Skeletal muscle satellite cell (primary cell): ENCODE measurements at regions not wholly inside any gene's neighbourhood (a gene's known extent, or its start where the extent isn't known, plus 50 kb on each side); places are given as distances from the start of the nearest gene placed in this dataset.

Source experiments
- H3K27me3 ChIP-seq: 2 replicates; pipeline ENCODE4 v1.7.0; 2013; ENCODE audit warnings: low read length; ENCODE audit not compliant: control insufficient read depth, insufficient read depth
- H3K36me3 ChIP-seq: 2 replicates; pipeline ENCODE4 v1.7.0; 2013; ENCODE audit warnings: mild to moderate bottlenecking, control low read depth, low read length; ENCODE audit not compliant: insufficient read depth
- H3K4me1 ChIP-seq: 2 replicates; pipeline ENCODE4 v1.7.0; 2013; ENCODE audit warnings: low read length; ENCODE audit not compliant: control insufficient read depth, insufficient read depth
- H3K4me2 ChIP-seq: 2 replicates; pipeline ENCODE4 v1.7.0; 2013; ENCODE audit warnings: mild to moderate bottlenecking, low read length
- H3K4me3 ChIP-seq: 2 replicates; pipeline ENCODE4 v1.7.0; 2013; ENCODE audit warnings: low read length
- H3K9ac ChIP-seq: 2 replicates; pipeline ENCODE4 v1.7.0; 2013; ENCODE audit warnings: mild to moderate bottlenecking, low read depth, low read length, moderate library complexity
- H3K9me3 ChIP-seq: replicated peaks from 2 replicates; pipeline ENCODE4 v1.7.0; 2013; ENCODE audit warnings: mild to moderate bottlenecking, control low read depth, low read length

DNA sequence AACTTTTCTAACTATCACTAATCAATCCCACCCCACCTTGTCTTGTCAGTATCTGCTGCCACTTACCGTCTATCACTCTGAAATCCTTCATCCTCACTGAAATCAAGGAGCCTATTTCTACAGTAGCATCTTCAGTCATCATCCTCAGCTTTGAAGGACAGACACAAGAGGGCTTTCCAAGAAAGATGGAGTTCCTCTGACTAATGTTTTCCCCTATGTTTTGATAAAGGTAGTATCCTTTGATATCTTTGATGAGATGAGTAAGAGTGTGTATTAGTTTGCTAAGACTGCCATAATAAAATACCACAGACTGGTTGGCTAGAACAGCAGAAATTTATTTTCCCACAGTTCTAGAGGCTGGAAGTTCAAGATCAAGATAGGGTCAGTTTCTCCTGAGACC, 101.8 kb upstream of the VAV3 start:
- no peaks in the 10 kb centered on the region for H3K9me3 ChIP-seq
- no peaks in the 10 kb centered on the region for H3K4me1 ChIP-seq
- H3K4me2 ChIP-seq = no peak overlapping the region
- H3K4me3 ChIP-seq = no peak overlapping the region
- H3K36me3 ChIP-seq = no peaks in the 10 kb centered on the region
- H3K9ac ChIP-seq = no peak overlapping the region
- no peaks in the 10 kb centered on the region for H3K27me3 ChIP-seq

DNA sequence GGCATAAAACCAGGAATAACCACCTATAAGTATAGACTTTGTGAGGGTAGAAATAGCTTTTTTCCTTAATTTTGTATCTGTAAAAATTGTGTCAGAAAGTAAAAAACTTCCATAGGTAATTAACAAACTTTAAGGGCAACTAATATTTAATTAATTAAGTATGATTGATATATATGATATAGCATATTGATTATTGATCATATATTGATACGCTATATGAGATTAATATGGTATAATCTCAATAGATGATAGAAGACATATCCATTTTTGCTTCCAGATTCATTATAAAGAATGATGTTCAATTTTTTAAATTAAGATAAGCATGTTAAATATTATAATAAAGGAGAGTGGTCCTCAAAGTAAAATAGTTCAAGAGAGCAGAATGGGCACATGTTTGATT, 99.3 kb upstream of the VAV3 start:
- Histone ChIP-seq H3K9ac (no peak overlapping the region), H3K4me2 (no peak overlapping the region), H3K4me1 (no peaks in the 10 kb centered on the region), H3K9me3 (no peaks in the 10 kb centered on the region), H3K4me3 (no peak overlapping the region), H3K36me3 (no peaks in the 10 kb centered on the region), H3K27me3 (no peaks in the 10 kb centered on the region)

DNA sequence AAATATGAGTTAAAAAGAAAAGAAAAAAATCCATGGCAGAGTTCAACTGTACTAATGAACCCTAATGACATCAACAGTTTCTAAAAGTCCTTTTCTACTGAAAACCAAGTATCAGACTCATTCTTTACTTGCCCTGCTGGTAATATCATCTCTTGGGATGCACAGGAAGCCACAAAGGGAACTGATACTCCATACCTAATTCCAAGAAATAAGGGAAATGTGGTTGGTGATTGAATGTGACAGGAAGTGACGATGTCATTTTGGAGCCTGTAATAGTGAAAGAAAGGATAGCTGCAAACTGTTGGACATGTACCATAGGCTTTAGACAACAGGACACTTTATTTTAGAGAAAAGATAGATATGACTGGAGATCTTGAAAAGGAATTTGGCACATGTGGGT, 98.7 kb upstream of the VAV3 start:
- Histone ChIP-seq H3K4me1 (no peaks in the 10 kb centered on the region), H3K27me3 (no peaks in the 10 kb centered on the region), H3K9me3 (no peaks in the 10 kb centered on the region), H3K4me3 (no peak overlapping the region), H3K9ac (no peak overlapping the region), H3K36me3 (no peaks in the 10 kb centered on the region), H3K4me2 (no peak overlapping the region)

DNA sequence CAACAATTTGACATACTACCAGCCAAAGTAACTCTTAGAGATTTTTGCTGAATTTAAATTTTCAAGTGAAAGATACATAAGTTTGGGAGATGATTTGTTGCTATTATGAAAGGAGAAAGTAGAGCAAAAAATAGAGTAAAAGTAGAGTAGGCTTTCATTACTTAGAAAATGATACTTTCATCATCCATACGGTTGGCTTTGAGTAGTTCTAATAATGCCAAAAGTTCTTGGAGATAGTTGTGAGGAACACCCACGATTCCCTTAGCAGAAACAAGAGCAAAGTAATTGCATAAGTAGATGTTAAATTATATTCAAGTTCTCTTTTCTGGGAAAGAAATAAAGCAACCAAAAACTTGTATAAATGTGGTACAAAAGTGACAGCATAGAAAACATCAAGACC, 95.0 kb upstream of the VAV3 start:
- H3K9me3 ChIP-seq = no peaks in the 10 kb centered on the region
- no peaks in the 10 kb centered on the region for H3K27me3 ChIP-seq
- H3K36me3 ChIP-seq = no peaks in the 10 kb centered on the region
- no peak overlapping the region for H3K4me2 ChIP-seq
- peaks cover 6% of the 10 kb centered on the region for H3K4me1 ChIP-seq
- H3K4me3 ChIP-seq = no peak overlapping the region
- no peak overlapping the region for H3K9ac ChIP-seq

DNA sequence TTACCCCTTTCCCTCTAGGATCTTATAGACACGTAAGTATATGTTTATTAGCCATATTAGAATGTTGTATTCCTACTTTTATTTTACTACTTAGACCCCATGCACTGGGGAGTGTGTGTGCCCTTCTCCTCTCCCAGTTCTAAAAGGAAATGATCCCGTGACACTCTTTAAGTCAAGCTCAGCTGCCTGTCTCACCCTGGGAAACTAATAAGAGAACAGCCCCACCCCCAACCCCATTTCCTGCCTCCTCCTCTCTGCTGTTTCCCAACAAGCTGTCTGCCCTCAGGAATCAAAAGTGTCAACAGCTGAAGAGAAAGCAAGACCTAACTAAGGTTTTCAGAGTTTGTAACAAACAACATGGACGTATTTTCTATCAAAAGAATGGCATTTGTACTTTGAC, 92.6 kb upstream of the VAV3 start:
- Histone ChIP-seq H3K4me1 (peaks cover 22% of the 10 kb centered on the region), H3K9me3 (no peaks in the 10 kb centered on the region), H3K27me3 (no peaks in the 10 kb centered on the region), H3K4me3 (no peak overlapping the region), H3K4me2 (no peak overlapping the region), H3K9ac (no peak overlapping the region), H3K36me3 (no peaks in the 10 kb centered on the region)

DNA sequence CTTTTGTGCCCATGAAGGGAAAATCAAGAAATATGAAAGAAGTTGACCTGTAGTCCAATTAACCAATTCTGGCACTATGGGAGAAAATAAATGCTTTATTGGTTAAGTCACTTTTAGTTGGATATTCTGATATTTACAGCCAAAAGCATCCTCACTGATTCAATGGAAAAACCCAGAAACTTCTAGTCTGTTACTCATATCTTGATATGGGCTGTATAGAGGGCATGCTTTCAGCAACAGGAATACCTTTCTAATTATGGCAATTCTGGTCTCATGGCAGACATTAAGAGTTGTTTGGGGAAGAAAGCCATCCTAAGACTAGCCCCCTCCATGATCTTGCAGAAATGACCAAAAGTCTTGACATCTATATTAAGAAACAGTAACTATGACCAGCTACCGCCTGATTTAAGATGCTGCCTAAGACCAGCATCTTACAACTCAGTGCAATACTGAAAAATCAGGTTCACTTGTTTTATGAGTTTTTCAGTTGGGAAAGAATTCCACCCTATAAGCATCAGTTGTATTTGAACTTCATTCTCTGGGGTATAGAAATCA, 91.5 kb upstream of the VAV3 start:
- H3K36me3 ChIP-seq = no peaks in the 10 kb centered on the region
- H3K9me3 ChIP-seq = no peaks in the 10 kb centered on the region
- H3K9ac ChIP-seq = no peak overlapping the region
- H3K4me3 ChIP-seq = no peak overlapping the region
- H3K27me3 ChIP-seq = no peaks in the 10 kb centered on the region
- no peak overlapping the region for H3K4me2 ChIP-seq
- peaks cover 25% of the 10 kb centered on the region for H3K4me1 ChIP-seq

DNA sequence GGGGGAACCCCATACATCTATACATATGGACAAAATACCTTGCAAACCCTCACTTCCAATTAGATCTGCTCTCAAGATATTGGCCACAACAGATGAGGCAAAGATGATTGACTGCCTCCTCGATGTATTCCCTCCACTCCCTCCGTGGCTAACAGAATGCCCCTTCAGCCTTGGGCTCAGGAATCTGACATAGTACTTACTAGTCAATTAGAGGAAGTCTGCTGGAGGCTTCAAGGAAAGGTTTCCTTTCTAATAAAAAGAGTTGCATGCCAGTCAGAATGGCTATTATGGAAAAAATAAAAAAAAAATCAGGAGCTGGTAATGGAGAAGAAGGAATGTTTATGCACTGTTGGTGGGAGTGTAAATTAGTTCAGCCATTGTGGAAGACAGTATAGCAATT, 90.4 kb upstream of the VAV3 start:
- Histone ChIP-seq H3K27me3 (no peaks in the 10 kb centered on the region), H3K4me1 (peaks cover 37% of the 10 kb centered on the region), H3K4me3 (no peak overlapping the region), H3K9ac (no peak overlapping the region), H3K9me3 (no peaks in the 10 kb centered on the region), H3K36me3 (no peaks in the 10 kb centered on the region), H3K4me2 (no peak overlapping the region)

DNA sequence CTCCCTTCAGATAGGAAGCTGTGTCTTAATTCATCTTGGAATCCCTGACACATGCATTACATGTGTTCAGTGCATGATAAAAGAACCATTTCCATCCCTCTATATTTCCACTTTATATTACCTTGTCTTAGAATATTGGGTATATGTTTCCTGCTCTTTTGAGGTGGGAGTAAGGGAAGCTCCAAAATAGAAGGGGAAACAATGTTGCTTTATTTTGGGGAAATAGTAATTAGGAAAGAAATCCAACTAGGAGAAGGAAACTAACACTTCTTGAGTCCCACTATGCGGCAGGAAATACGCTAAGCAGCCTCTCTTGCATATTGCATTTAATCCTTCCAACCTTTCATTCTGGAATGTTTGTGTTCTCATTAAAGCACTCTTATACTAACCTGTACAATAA, 89.4 kb upstream of the VAV3 start:
- peaks cover 47% of the 10 kb centered on the region for H3K4me1 ChIP-seq

DNA sequence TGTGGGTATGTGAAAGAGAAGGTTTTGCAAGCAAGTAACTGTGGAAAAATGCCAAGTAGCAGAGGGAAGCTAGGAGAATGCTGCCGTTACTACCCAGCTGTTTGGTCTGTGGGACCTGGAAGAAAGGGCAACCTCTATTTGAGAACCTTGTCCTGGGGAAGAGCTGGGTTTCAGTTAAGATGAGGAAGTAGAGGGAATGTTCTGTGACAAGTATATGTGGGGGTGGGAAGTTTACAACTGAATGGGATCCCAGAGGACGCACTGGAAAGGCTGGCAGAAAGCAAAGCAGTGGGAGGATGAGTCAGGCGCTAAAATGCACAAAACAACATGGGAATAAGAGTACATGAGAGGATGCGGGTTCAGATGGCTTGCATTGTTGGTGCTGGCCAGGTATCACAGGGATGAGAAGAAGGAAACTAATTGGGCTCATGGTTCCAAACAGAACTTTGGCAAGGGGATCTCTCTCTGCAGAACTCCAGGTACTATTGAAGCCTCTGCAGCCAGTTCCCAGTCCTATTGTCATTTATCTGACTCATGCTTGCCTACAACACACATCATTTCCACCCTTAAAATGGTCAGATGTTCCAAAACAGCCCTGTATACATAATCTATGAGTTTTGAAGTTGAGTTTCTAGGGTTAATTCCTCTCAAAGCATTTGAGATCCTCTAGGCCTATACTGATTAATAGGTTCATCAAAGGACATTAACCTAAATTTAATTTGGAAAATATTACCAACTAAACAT, 88.5 kb upstream of the VAV3 start:
- Histone ChIP-seq H3K4me1 (peaks cover 54% of the 10 kb centered on the region), H3K9me3 (no peaks in the 10 kb centered on the region), H3K4me2 (peak overlapping the region; percentile 61), H3K36me3 (no peaks in the 10 kb centered on the region), H3K4me3 (no peak overlapping the region), H3K27me3 (no peaks in the 10 kb centered on the region), H3K9ac (no peak overlapping the region)

More for the DNA sequence above, 89.4 kb upstream of the VAV3 start:
- no peak overlapping the region for H3K4me3 ChIP-seq
- H3K9me3 ChIP-seq = no peaks in the 10 kb centered on the region
- H3K4me2 ChIP-seq = no peak overlapping the region
- no peak overlapping the region for H3K9ac ChIP-seq
- no peaks in the 10 kb centered on the region for H3K36me3 ChIP-seq
- H3K27me3 ChIP-seq = no peaks in the 10 kb centered on the region

DNA sequence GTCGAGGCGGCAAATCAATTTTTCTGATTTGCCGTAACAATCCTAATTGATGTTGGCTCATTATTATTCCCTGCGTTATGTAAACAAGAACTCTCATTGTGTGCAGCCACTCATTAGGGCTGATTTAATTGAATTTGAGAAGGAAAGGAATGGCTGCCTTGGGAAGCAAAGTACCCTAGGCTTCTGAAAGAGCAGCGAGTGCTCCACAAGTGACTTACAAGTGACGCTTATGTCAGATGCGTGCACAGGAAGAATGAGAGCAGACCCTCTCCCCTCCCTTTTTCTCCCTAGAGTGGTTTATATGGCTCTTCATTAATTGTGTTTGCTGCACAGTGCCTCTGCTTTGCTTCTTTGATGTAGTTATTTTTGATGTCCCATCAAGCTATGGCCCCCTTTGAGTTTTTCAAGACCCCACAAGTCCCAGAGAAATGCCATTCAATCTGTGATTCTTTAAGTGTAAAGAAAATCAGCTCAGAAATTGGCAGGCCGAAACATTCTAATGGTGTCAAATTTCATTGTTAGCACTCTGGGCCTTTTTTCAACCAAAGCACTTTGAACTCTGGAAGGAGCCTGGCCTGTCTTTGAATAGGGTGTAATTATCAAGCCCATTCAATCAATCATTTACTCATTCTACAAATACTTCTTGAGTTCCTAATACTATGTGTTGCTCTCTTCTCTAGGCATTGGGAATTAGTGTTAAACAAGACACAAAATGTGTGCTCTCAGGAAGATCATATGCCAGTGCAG, 86.8 kb upstream of the VAV3 start:
- Histone ChIP-seq H3K4me2 (no peak overlapping the region), H3K9ac (no peak overlapping the region), H3K27me3 (peaks cover 6% of the 10 kb centered on the region), H3K9me3 (no peaks in the 10 kb centered on the region), H3K4me1 (peaks cover 48% of the 10 kb centered on the region), H3K36me3 (no peaks in the 10 kb centered on the region), H3K4me3 (no peak overlapping the region)

DNA sequence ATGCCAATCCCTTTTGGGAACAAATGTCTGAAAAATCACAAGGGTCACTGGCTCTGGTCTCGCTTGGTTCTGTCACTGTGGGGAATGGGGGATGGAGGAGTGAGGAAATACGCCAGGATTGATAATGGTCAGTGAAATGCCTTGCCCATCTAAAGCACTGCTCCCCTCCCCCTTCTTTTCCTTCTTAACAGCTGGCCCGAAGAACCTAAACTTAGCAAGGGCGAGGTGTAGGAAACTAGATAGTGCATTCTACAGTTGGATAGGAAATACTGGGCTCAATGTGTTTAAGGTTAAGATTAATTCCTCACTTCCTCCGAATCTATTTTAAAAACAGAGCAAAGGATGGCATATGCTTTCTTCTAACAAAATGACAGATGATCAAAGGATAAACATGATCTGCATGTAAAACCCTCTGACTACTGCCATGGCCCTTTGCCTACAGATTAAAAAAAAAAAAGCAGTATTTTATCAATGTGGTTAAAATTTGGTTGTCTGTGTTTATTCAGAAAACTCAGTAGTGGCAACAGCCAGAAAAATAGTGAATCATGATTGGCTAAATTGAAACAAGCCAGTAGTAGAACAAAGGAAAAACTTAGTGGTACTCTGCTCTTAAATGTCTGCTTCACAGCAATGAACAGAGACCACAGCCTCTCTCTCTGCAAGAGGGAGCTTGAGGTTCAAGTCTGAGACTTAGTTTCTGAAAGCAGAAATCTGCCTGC, 86.1 kb upstream of the VAV3 start:
- H3K9me3 ChIP-seq = no peaks in the 10 kb centered on the region
- H3K36me3 ChIP-seq = no peaks in the 10 kb centered on the region
- no peak overlapping the region for H3K4me3 ChIP-seq
- H3K27me3 ChIP-seq = peaks cover 11% of the 10 kb centered on the region
- H3K4me1 ChIP-seq = peaks cover 48% of the 10 kb centered on the region
- H3K9ac ChIP-seq = no peak overlapping the region
- no peak overlapping the region for H3K4me2 ChIP-seq
